Endothelial cell of umbilical vein (primary cell): ENCODE measurements at regions not wholly inside any gene's neighbourhood (a gene's known extent, or its start where the extent isn't known, plus 50 kb on each side); places are given as distances from the start of the nearest gene placed in this dataset.

ENCODE experiments used
- BruUV-seq: library from RNA; stranded (reverse); fragments of 400-500 nt; replicated peaks from 2 replicates; lab custom pipeline; 2021; lab: Mats Ljungman, UMichigan
- CTCF ChIA-PET: fragments of 300-600, 350-600 bp; sonication (Branson Sonifier 250); formaldehyde crosslinking; loops from one replicate; lab custom pipeline; 2021; ENCODE audit warnings: antibody characterized with exemption, inconsistent platforms; lab: Charles Lee
- POLR2A ChIA-PET: fragments of 300-600, 350-600 bp; sonication (Branson Sonifier 250); formaldehyde crosslinking; loops from one replicate; lab custom pipeline; 2021; ENCODE audit warnings: antibody characterized with exemption, inconsistent platforms; lab: Charles Lee
- DNase-seq: peaks from one replicate; pipeline ENCODE4 v3.0.0-alpha.2; 2011; ENCODE audit warnings: low read depth, low spot score
- FAIRE-seq: peaks from 2 replicates; lab custom pipeline; 2011; peaks lifted over from hg19 to GRCh38; lab: Jason Lieb, UNC
- H2AFZ ChIP-seq: 2 replicates; pipeline ENCODE4 v1.6.0; 2012; ENCODE audit warnings: low read depth, low read length, control low read depth, inconsistent platforms
- H3K27ac ChIP-seq: 2 replicates; pipeline ENCODE4 v1.5.1; 2011; ENCODE audit warnings: low read depth, mild to moderate bottlenecking, control low read depth, low read length, moderate library complexity; ENCODE audit not compliant: insufficient read depth
- H3K27me3 ChIP-seq, 2 experiments: 2 replicates each; pipeline versions ENCODE4 v1.6.0 to v1.6.1; 2011; ENCODE audit warnings: low read length in 2 of 2, mixed read lengths in 1 of 2; ENCODE audit not compliant: control insufficient read depth in 2 of 2, insufficient read depth in 2 of 2
- H3K36me3 ChIP-seq, 2 experiments: 2 replicates in 1 of 2; 3 replicates in 1 of 2; pipeline ENCODE4 v1.5.1; 2011; ENCODE audit warnings: low read length in 2 of 2, mild to moderate bottlenecking in 1 of 2, moderate library complexity in 1 of 2; ENCODE audit not compliant: control insufficient read depth in 2 of 2, insufficient read depth in 2 of 2; ENCODE audit errors: extremely low read depth in 1 of 2
- H3K4me1 ChIP-seq: 3 replicates; pipeline ENCODE4 v1.5.1; 2011; ENCODE audit warnings: mild to moderate bottlenecking, low read length; ENCODE audit not compliant: control insufficient read depth, insufficient read depth; ENCODE audit errors: extremely low read depth
- H3K4me2 ChIP-seq: 2 replicates; pipeline ENCODE4 v1.6.1; 2011; ENCODE audit warnings: low read length, control low read depth, mixed read lengths; ENCODE audit not compliant: insufficient read depth
- H3K4me3 ChIP-seq, 3 experiments: fragments of 200-600 bp in 1 of 3; sonication (generic), shearing (Covaris generic) in 1 of 3; replicated peaks in 1 of 3; 2 replicates each; pipeline ENCODE4 v1.5.1; 2011 to 2016; ENCODE audit warnings: control low read depth in 3 of 3, low read length in 3 of 3, mild to moderate bottlenecking in 2 of 3, inconsistent platforms in 1 of 3, low read depth in 1 of 3, moderate library complexity in 1 of 3; ENCODE audit not compliant: insufficient read depth in 1 of 3
- H3K79me2 ChIP-seq: 2 replicates; pipeline ENCODE4 v1.6.0; 2012; ENCODE audit warnings: low read length, inconsistent platforms; ENCODE audit not compliant: control insufficient read depth, insufficient read depth
- H3K9ac ChIP-seq: replicated peaks from 2 replicates; pipeline ENCODE3; 2011; ENCODE audit warnings: low read length, control low read depth; ENCODE audit not compliant: insufficient read depth; ENCODE audit errors: extremely low read depth
- H3K9me1 ChIP-seq: replicated peaks from 3 replicates; pipeline ENCODE4 v1.6.0; 2011; ENCODE audit warnings: mild to moderate bottlenecking, low read length; ENCODE audit not compliant: control insufficient read depth, insufficient read depth; ENCODE audit errors: extremely low read depth
- H3K9me3 ChIP-seq: replicated peaks from 2 replicates; pipeline ENCODE4 v1.5.1; 2012; ENCODE audit warnings: low read length, inconsistent platforms; ENCODE audit not compliant: control insufficient read depth, insufficient read depth
- H4K20me1 ChIP-seq: replicated peaks from 2 replicates; pipeline ENCODE3; 2011; ENCODE audit warnings: mild to moderate bottlenecking, low read length; ENCODE audit not compliant: control insufficient read depth, insufficient read depth; ENCODE audit errors: extremely low read depth
- CTCF ChIP-seq, 2 donors: IDR thresholded peaks; 1 replicate in 1 of 2; 2 replicates in 1 of 2; pipeline ENCODE4 v1.5.1; 2011; ENCODE audit warnings: low read length in 2 of 2, mild to moderate bottlenecking in 2 of 2, moderate library complexity in 2 of 2, control low read depth in 1 of 2, inconsistent platforms in 1 of 2, low read depth in 1 of 2; ENCODE audit not compliant: insufficient read depth in 1 of 2; ENCODE audit errors: extremely low read depth in 1 of 2
- EZH2 ChIP-seq: IDR thresholded peaks from 2 replicates; pipeline ENCODE4 v1.6.1; 2012; ENCODE audit warnings: borderline replicate concordance, low read depth, mild to moderate bottlenecking, moderate library complexity, low read length, inconsistent platforms; ENCODE audit not compliant: severe bottlenecking
- FOS ChIP-seq: IDR thresholded peaks from 2 replicates; pipeline ENCODE4 v1.6.1; 2011; ENCODE audit warnings: mild to moderate bottlenecking, low read length, moderate library complexity, borderline replicate concordance; ENCODE audit not compliant: insufficient read depth
- GATA2 ChIP-seq: IDR thresholded peaks from 2 replicates; pipeline ENCODE4 v1.7.0; 2011; ENCODE audit warnings: low read depth, mild to moderate bottlenecking, moderate library complexity, mixed read lengths, low read length; ENCODE audit not compliant: insufficient read length, insufficient read depth
- JUN ChIP-seq: IDR thresholded peaks from 2 replicates; pipeline ENCODE4 v1.6.1; 2011; ENCODE audit warnings: borderline replicate concordance, low read depth; ENCODE audit not compliant: insufficient read length, insufficient read depth
- MAX ChIP-seq: IDR thresholded peaks from 2 replicates; pipeline ENCODE4 v1.6.1; 2011; ENCODE audit not compliant: insufficient read depth, insufficient read length
- MYC ChIP-seq: IDR thresholded peaks from one replicate; pipeline ENCODE4 v1.6.1; 2011; ENCODE audit warnings: mild to moderate bottlenecking, low read depth, low read length
- POLR2A ChIP-seq: IDR thresholded peaks from 2 replicates; pipeline ENCODE4 v1.6.1; 2012; ENCODE audit warnings: low read depth, mild to moderate bottlenecking, control low read depth, low read length
- POLR2AphosphoS5 ChIP-seq: IDR thresholded peaks from 2 replicates; pipeline ENCODE4 v1.6.1; 2012; ENCODE audit warnings: low read depth, mild to moderate bottlenecking, control low read depth, low read length, moderate library complexity; ENCODE audit not compliant: insufficient read depth
- dilution Hi-C: fragments of 300-500 bp; cut with MboI; formaldehyde crosslinking; loops from one replicate; pipeline ENCODE4 v1.15.0; 2019; ENCODE audit warnings: low sequenced_read_pairs; ENCODE audit not compliant: extremely low pct_ligation_motif_present
- intact Hi-C: fragments of 100-400 bp; cut with micrococcal nuclease; formaldehyde crosslinking; loops from one replicate; pipeline ENCODE4 v1.10.0; 2022

- H3K9me3 ChIP-seq: no peaks in the 10 kb centered on the region
- no peak for DNase-seq
- no peak overlapping the region for H2AFZ ChIP-seq
- intact Hi-C loops (loop anchor here (10.0 kb wide), 1 partner anchor 533 kb away; no protein-coding TSS in a partner anchor), dilution Hi-C loops (no loop called here)
- no peaks in the 10 kb centered on the region for H3K27me3 ChIP-seq
- no peak overlapping the region for H3K9ac ChIP-seq
- ChIA-PET POLR2A (no interaction called here), CTCF (interaction anchor here (1.2 to 3.4 kb wide), 2 partner anchors 76 to 240 kb away, joined by 5 to 49 read pairs; no protein-coding TSS in a partner anchor)
- no peak overlapping the region for H3K4me3 ChIP-seq
- no peak overlapping the region for H3K4me2 ChIP-seq
- H3K27ac ChIP-seq: no peak overlapping the region
- no peaks in the 10 kb centered on the region for H4K20me1 ChIP-seq
- no peak for TF ChIP-seq FOS
- TF ChIP-seq EZH2: no peak
- TF ChIP-seq GATA2: no peak
- no peak for TF ChIP-seq POLR2AphosphoS5
- TF ChIP-seq CTCF (IDR thresholded peaks at IDR 0.05; ENCODE audit: extremely low read depth in 1 of 2, insufficient read depth in 1 of 2, low read depth in 1 of 2, low read length in 2 of 2): no peak
- TF ChIP-seq JUN: no peak
- no peak for TF ChIP-seq MAX
- no peak for TF ChIP-seq POLR2A
- no peak for TF ChIP-seq MYC
- no peak for FAIRE-seq
- H3K9me1 ChIP-seq: no peaks in the 10 kb centered on the region
- H3K79me2 ChIP-seq: no peaks in the 10 kb centered on the region
- H3K4me1 ChIP-seq: no peaks in the 10 kb centered on the region
- BruUV-seq: no TSS peak
- no peaks in the 10 kb centered on the region for H3K36me3 ChIP-seq
Observed at GRCh38 chr17:51537996-51538550, 277.7 kb downstream of the UTP18 start.
